BLaER1 (cell line): ENCODE measurements at regions not wholly inside any gene's neighbourhood (a gene's known extent, or its start where the extent isn't known, plus 50 kb on each side); places are given as distances from the start of the nearest gene placed in this dataset.

Source experiments
- H3K27ac ChIP-seq: shearing (Covaris generic); formaldehyde crosslinking; 2 replicates; pipeline ENCODE4 v1.8.1; 2022
- H3K27me3 ChIP-seq: shearing (Covaris generic); formaldehyde crosslinking; 2 replicates; pipeline ENCODE4 v1.8.1; 2022
- H3K36me3 ChIP-seq: shearing (Covaris generic); formaldehyde crosslinking; 2 replicates; pipeline ENCODE4 v1.8.1; 2022
- H3K4me1 ChIP-seq: shearing (Covaris generic); formaldehyde crosslinking; 2 replicates; pipeline ENCODE4 v1.8.1; 2022
- H3K4me2 ChIP-seq: shearing (Covaris generic); formaldehyde crosslinking; 2 replicates; pipeline ENCODE4 v1.8.1; 2022
- H3K4me3 ChIP-seq: shearing (Covaris generic); formaldehyde crosslinking; 2 replicates; pipeline ENCODE4 v1.8.1; 2022
- H3K9ac ChIP-seq: shearing (Covaris generic); formaldehyde crosslinking; 2 replicates; pipeline ENCODE4 v1.8.1; 2022
- H3K9me3 ChIP-seq: shearing (Covaris generic); formaldehyde crosslinking; 2 replicates; pipeline ENCODE4 v1.8.1; 2022
- H4K20me1 ChIP-seq: shearing (Covaris generic); formaldehyde crosslinking; 2 replicates; pipeline ENCODE4 v1.8.1; 2022
- Cebpa-rat ChIP-seq: shearing (Covaris generic); IDR thresholded peaks from 2 replicates; pipeline ENCODE4 v1.8.1; 2022

GRCh38 chr2:223522796-223523195 is 79.4 kb downstream of the SCG2 start:
- H3K4me2 ChIP-seq = no peak overlapping the region
- H3K36me3 ChIP-seq = no peaks in the 10 kb centered on the region
- no peaks in the 10 kb centered on the region for H3K4me1 ChIP-seq
- no peak for TF ChIP-seq Cebpa-rat
- H3K4me3 ChIP-seq = no peak overlapping the region
- no peaks in the 10 kb centered on the region for H3K27me3 ChIP-seq
- H4K20me1 ChIP-seq = no peaks in the 10 kb centered on the region
- H3K27ac ChIP-seq = no peak overlapping the region
- H3K9ac ChIP-seq = no peak overlapping the region
- H3K9me3 ChIP-seq = no peaks in the 10 kb centered on the region

- Histone ChIP-seq H3K4me3 (no peak overlapping the region), H4K20me1 (no peaks in the 10 kb centered on the region), H3K4me1 (no peaks in the 10 kb centered on the region), H3K9me3 (no peaks in the 10 kb centered on the region), H3K36me3 (no peaks in the 10 kb centered on the region), H3K27ac (no peak overlapping the region), H3K9ac (no peak overlapping the region), H3K4me2 (no peak overlapping the region), H3K27me3 (no peaks in the 10 kb centered on the region)
- TF ChIP-seq Cebpa-rat = no peak
Observed at GRCh38 chr2:223523551-223524001, 78.6 kb downstream of the SCG2 start.

- no peak overlapping the region for H3K4me3 ChIP-seq
- H3K36me3 ChIP-seq = no peaks in the 10 kb centered on the region
- H3K4me1 ChIP-seq = no peaks in the 10 kb centered on the region
- H3K9me3 ChIP-seq = no peaks in the 10 kb centered on the region
- no peak overlapping the region for H3K9ac ChIP-seq
- no peaks in the 10 kb centered on the region for H4K20me1 ChIP-seq
- H3K27ac ChIP-seq = no peak overlapping the region
- no peak overlapping the region for H3K4me2 ChIP-seq
- no peaks in the 10 kb centered on the region for H3K27me3 ChIP-seq
- TF ChIP-seq Cebpa-rat = no peak
Observed at GRCh38 chr2:223524066-223524465, 78.1 kb downstream of the SCG2 start.

GRCh38 chr2:223526106-223526505 is 76.1 kb downstream of the SCG2 start:
- Histone ChIP-seq H3K4me1 (no peaks in the 10 kb centered on the region), H3K9me3 (peaks cover 14% of the 10 kb centered on the region), H3K27me3 (no peaks in the 10 kb centered on the region), H3K4me2 (no peak overlapping the region), H3K9ac (no peak overlapping the region), H3K4me3 (no peak overlapping the region), H3K36me3 (no peaks in the 10 kb centered on the region), H3K27ac (no peak overlapping the region), H4K20me1 (no peaks in the 10 kb centered on the region)
- no peak for TF ChIP-seq Cebpa-rat

GRCh38 chr2:223528036-223528435 is 74.1 kb downstream of the SCG2 start:
- Histone ChIP-seq H3K4me1 (no peaks in the 10 kb centered on the region), H3K4me2 (no peak overlapping the region), H3K9ac (no peak overlapping the region), H3K27ac (no peak overlapping the region), H4K20me1 (no peaks in the 10 kb centered on the region), H3K4me3 (no peak overlapping the region), H3K36me3 (no peaks in the 10 kb centered on the region), H3K9me3 (peaks cover 16% of the 10 kb centered on the region), H3K27me3 (no peaks in the 10 kb centered on the region)
- no peak for TF ChIP-seq Cebpa-rat

- TF ChIP-seq Cebpa-rat = no peak
- Histone ChIP-seq H3K4me3 (no peak overlapping the region), H3K9me3 (peaks cover 16% of the 10 kb centered on the region), H3K36me3 (no peaks in the 10 kb centered on the region), H3K9ac (no peak overlapping the region), H3K27me3 (no peaks in the 10 kb centered on the region), H3K27ac (no peak overlapping the region), H4K20me1 (no peaks in the 10 kb centered on the region), H3K4me2 (no peak overlapping the region), H3K4me1 (no peaks in the 10 kb centered on the region)
Observed at GRCh38 chr2:223529696-223530095, 72.5 kb downstream of the SCG2 start.

- no peak overlapping the region for H3K9ac ChIP-seq
- H3K27ac ChIP-seq = no peak overlapping the region
- H3K4me1 ChIP-seq = no peaks in the 10 kb centered on the region
- no peaks in the 10 kb centered on the region for H3K36me3 ChIP-seq
- H3K4me3 ChIP-seq = no peak overlapping the region
- no peak for TF ChIP-seq Cebpa-rat
- peaks cover 16% of the 10 kb centered on the region for H3K9me3 ChIP-seq
- H4K20me1 ChIP-seq = no peaks in the 10 kb centered on the region
- no peaks in the 10 kb centered on the region for H3K27me3 ChIP-seq
- no peak overlapping the region for H3K4me2 ChIP-seq
Observed at GRCh38 chr2:223530811-223531210, 71.3 kb downstream of the SCG2 start.

- no peak for TF ChIP-seq Cebpa-rat
- no peaks in the 10 kb centered on the region for H4K20me1 ChIP-seq
- H3K4me2 ChIP-seq = no peak overlapping the region
- H3K4me3 ChIP-seq = no peak overlapping the region
- no peak overlapping the region for H3K27ac ChIP-seq
- no peaks in the 10 kb centered on the region for H3K4me1 ChIP-seq
- no peaks in the 10 kb centered on the region for H3K27me3 ChIP-seq
- peaks cover 16% of the 10 kb centered on the region for H3K9me3 ChIP-seq
- no peak overlapping the region for H3K9ac ChIP-seq
- H3K36me3 ChIP-seq = no peaks in the 10 kb centered on the region
Observed at GRCh38 chr2:223532161-223532560, 70.0 kb downstream of the SCG2 start.

- Histone ChIP-seq H3K4me1 (no peaks in the 10 kb centered on the region), H3K27ac (no peak overlapping the region), H3K4me3 (no peak overlapping the region), H3K9me3 (peaks cover 16% of the 10 kb centered on the region), H3K36me3 (no peaks in the 10 kb centered on the region), H3K9ac (no peak overlapping the region), H3K4me2 (no peak overlapping the region), H4K20me1 (no peaks in the 10 kb centered on the region), H3K27me3 (no peaks in the 10 kb centered on the region)
- TF ChIP-seq Cebpa-rat = no peak
Observed at GRCh38 chr2:223532712-223533111, 69.4 kb downstream of the SCG2 start.

GRCh38 chr2:223536546-223536945 is 65.6 kb downstream of the SCG2 start:
- TF ChIP-seq Cebpa-rat = no peak
- no peak overlapping the region for H3K27ac ChIP-seq
- H3K36me3 ChIP-seq = no peaks in the 10 kb centered on the region
- no peak overlapping the region for H3K4me3 ChIP-seq
- H3K27me3 ChIP-seq = no peaks in the 10 kb centered on the region
- no peaks in the 10 kb centered on the region for H4K20me1 ChIP-seq
- H3K9me3 ChIP-seq = no peaks in the 10 kb centered on the region
- no peak overlapping the region for H3K9ac ChIP-seq
- H3K4me1 ChIP-seq = no peaks in the 10 kb centered on the region
- H3K4me2 ChIP-seq = no peak overlapping the region

- Histone ChIP-seq H3K4me1 (no peaks in the 10 kb centered on the region), H3K9me3 (no peaks in the 10 kb centered on the region), H3K27ac (no peak overlapping the region), H3K4me2 (no peak overlapping the region), H4K20me1 (no peaks in the 10 kb centered on the region), H3K27me3 (no peaks in the 10 kb centered on the region), H3K9ac (no peak overlapping the region), H3K4me3 (no peak overlapping the region), H3K36me3 (no peaks in the 10 kb centered on the region)
- no peak for TF ChIP-seq Cebpa-rat
Observed at GRCh38 chr2:223537115-223537514, 65.0 kb downstream of the SCG2 start.
